Mesenchymal stem cell (in vitro differentiated cells and primary cell): ENCODE measurements at regions not wholly inside any gene's neighbourhood (a gene's known extent, or its start where the extent isn't known, plus 50 kb on each side); places are given as distances from the start of the nearest gene placed in this dataset.

Experiments
- DNase-seq: peaks from one replicate; pipeline ENCODE4 v3.0.0-alpha.2; 2013
- H2AFZ ChIP-seq: one replicate; pipeline ENCODE4 v1.6.1; 2013; ENCODE audit warnings: low read depth, mild to moderate bottlenecking, control low read depth, inconsistent platforms, low read length, moderate library complexity
- H2AK5ac ChIP-seq: 2 replicates; pipeline ENCODE4 v1.6.1; 2013; ENCODE audit warnings: low read length, moderate library complexity, mild to moderate bottlenecking, inconsistent platforms; ENCODE audit not compliant: severe bottlenecking
- H2BK120ac ChIP-seq: one replicate; pipeline ENCODE4 v1.6.1; 2013; ENCODE audit warnings: low read depth, mild to moderate bottlenecking, inconsistent platforms, low read length, moderate library complexity
- H2BK12ac ChIP-seq, 2 experiments: one replicate each; pipeline ENCODE4 v1.6.1; 2013; ENCODE audit warnings: inconsistent platforms in 2 of 2, low read length in 2 of 2, mild to moderate bottlenecking in 2 of 2, moderate library complexity in 2 of 2, control low read depth in 1 of 2
- H2BK15ac ChIP-seq: one replicate; pipeline ENCODE4 v1.6.1; 2013; ENCODE audit warnings: mild to moderate bottlenecking, low read depth, inconsistent platforms; ENCODE audit not compliant: poor library complexity, severe bottlenecking
- H2BK5ac ChIP-seq: 2 replicates; pipeline ENCODE4 v1.6.1; 2013; ENCODE audit warnings: low read depth, mild to moderate bottlenecking, low read length, control low read depth, inconsistent platforms; ENCODE audit not compliant: poor library complexity, severe bottlenecking
- H3K14ac ChIP-seq, 2 experiments: one replicate each; pipeline ENCODE4 v1.6.1; 2013; ENCODE audit warnings: inconsistent platforms in 2 of 2, low read length in 2 of 2, control low read depth in 1 of 2, mild to moderate bottlenecking in 1 of 2, moderate library complexity in 1 of 2
- H3K18ac ChIP-seq, 2 experiments: one replicate each; pipeline ENCODE4 v1.6.1; 2013; ENCODE audit warnings: inconsistent platforms in 2 of 2, low read length in 2 of 2, control low read depth in 1 of 2, low read depth in 1 of 2, mild to moderate bottlenecking in 1 of 2
- H3K23ac ChIP-seq, 2 experiments: one replicate each; pipeline ENCODE4 v1.6.1; 2013; ENCODE audit warnings: inconsistent platforms in 2 of 2, low read length in 2 of 2, mild to moderate bottlenecking in 2 of 2, moderate library complexity in 2 of 2, control low read depth in 1 of 2
- H3K27ac ChIP-seq: 2 replicates; pipeline ENCODE4 v1.5.1; 2013; ENCODE audit warnings: mild to moderate bottlenecking, moderate library complexity, low read length, control low read depth, inconsistent platforms; ENCODE audit not compliant: poor library complexity, severe bottlenecking
- H3K27me3 ChIP-seq, 2 experiments: 2 replicates each; pipeline versions ENCODE4 v1.6.1 to v1.7.0; 2013; ENCODE audit warnings: low read length in 2 of 2, mild to moderate bottlenecking in 2 of 2, moderate library complexity in 2 of 2, control low read depth in 1 of 2, inconsistent platforms in 1 of 2; ENCODE audit not compliant: control insufficient read depth in 1 of 2, insufficient read depth in 1 of 2
- H3K36me3 ChIP-seq, 2 experiments: 2 replicates each; pipeline versions ENCODE4 v1.6.1 to v1.7.0; 2013; ENCODE audit warnings: low read length in 2 of 2, control low read depth in 1 of 2, inconsistent platforms in 1 of 2, low read depth in 1 of 2, mild to moderate bottlenecking in 1 of 2; ENCODE audit not compliant: insufficient read depth in 2 of 2, control insufficient read depth in 1 of 2
- H3K4ac ChIP-seq, 2 experiments: one replicate each; pipeline ENCODE4 v1.6.1; 2013; ENCODE audit warnings: inconsistent platforms in 2 of 2, low read length in 2 of 2, mild to moderate bottlenecking in 2 of 2, moderate library complexity in 2 of 2, control low read depth in 1 of 2, low read depth in 1 of 2
- H3K4me1 ChIP-seq: 2 replicates; pipeline ENCODE4 v1.6.1; 2013; ENCODE audit warnings: low read depth, low read length, control low read depth; ENCODE audit not compliant: control insufficient read depth, insufficient read depth
- H3K4me2 ChIP-seq: 2 replicates; pipeline ENCODE4 v1.6.1; 2013; ENCODE audit warnings: low read length, mild to moderate bottlenecking, inconsistent platforms; ENCODE audit not compliant: poor library complexity, severe bottlenecking
- H3K4me3 ChIP-seq, 2 experiments: 2 replicates each; pipeline versions ENCODE4 v1.5.1 to v1.7.0; 2013; ENCODE audit warnings: low read length in 2 of 2, mild to moderate bottlenecking in 2 of 2, control low read depth in 1 of 2, low read depth in 1 of 2; ENCODE audit not compliant: insufficient read depth in 1 of 2
- H3K79me1 ChIP-seq: replicated peaks from 2 replicates; pipeline ENCODE4 v1.6.1; 2013; ENCODE audit warnings: mild to moderate bottlenecking, control low read depth, low read length, inconsistent platforms; ENCODE audit not compliant: poor library complexity, severe bottlenecking
- H3K9ac ChIP-seq: 2 replicates; pipeline ENCODE4 v1.7.0; 2013; ENCODE audit warnings: mild to moderate bottlenecking, low read length, moderate library complexity
- H3K9me3 ChIP-seq: 2 replicates; pipeline ENCODE4 v1.7.0; 2013; ENCODE audit warnings: mild to moderate bottlenecking, low read length; ENCODE audit not compliant: control insufficient read depth
- H4K8ac ChIP-seq: one replicate; pipeline ENCODE4 v1.6.1; 2013; ENCODE audit warnings: inconsistent platforms, mild to moderate bottlenecking, low read length, moderate library complexity
- H4K91ac ChIP-seq: one replicate; pipeline ENCODE4 v1.6.1; 2013; ENCODE audit warnings: mild to moderate bottlenecking, low read length, inconsistent platforms
- WGBS: methylation state at CpG from one replicate; pipeline ENCODE4 v1.1.7; 2013; ENCODE audit warnings: mixed read lengths; 5-methylcytosine and 5-hydroxymethylcytosine counted together

DNA sequence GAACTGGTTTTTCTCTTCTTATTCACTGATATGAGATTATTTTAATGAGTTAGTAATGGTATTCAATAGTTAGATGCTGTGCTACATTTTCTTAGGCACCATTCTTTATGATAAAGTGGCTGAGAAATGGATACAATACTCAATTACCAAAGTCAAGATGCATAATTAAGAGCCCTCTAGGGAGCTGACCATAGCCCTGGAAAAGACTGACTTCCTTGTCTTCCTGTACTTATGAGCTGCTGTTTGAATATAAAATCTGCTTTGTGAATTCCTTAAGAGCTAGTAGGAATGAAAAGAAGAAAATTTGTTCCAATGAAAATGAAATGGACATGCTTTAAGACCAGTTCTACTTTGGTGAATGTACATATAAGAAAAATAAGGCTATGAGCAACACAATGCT lies 452.3 kb downstream of the KCNA4 start:
- no peak overlapping the region for H3K4ac ChIP-seq
- no peaks in the 10 kb centered on the region for H3K27me3 ChIP-seq
- H2BK15ac ChIP-seq = no peak overlapping the region
- no peak overlapping the region for H3K23ac ChIP-seq
- no peaks in the 10 kb centered on the region for H3K36me3 ChIP-seq
- H4K91ac ChIP-seq = no peak overlapping the region
- no peak overlapping the region for H3K9ac ChIP-seq
- no peak overlapping the region for H2BK120ac ChIP-seq
- H2BK5ac ChIP-seq = no peak overlapping the region
- no peak overlapping the region for H3K14ac ChIP-seq
- no peak overlapping the region for H2BK12ac ChIP-seq
- H2AK5ac ChIP-seq = no peak overlapping the region
- no peak overlapping the region for H2AFZ ChIP-seq
- no peak overlapping the region for H4K8ac ChIP-seq
- DNase-seq = no peak
- H3K4me1 ChIP-seq = no peaks in the 10 kb centered on the region
- H3K4me3 ChIP-seq = no peak overlapping the region
- no peak overlapping the region for H3K4me2 ChIP-seq
- no peak overlapping the region for H3K18ac ChIP-seq
- no peaks in the 10 kb centered on the region for H3K9me3 ChIP-seq
- H3K27ac ChIP-seq = no peak overlapping the region
- no peaks in the 10 kb centered on the region for H3K79me1 ChIP-seq

DNA sequence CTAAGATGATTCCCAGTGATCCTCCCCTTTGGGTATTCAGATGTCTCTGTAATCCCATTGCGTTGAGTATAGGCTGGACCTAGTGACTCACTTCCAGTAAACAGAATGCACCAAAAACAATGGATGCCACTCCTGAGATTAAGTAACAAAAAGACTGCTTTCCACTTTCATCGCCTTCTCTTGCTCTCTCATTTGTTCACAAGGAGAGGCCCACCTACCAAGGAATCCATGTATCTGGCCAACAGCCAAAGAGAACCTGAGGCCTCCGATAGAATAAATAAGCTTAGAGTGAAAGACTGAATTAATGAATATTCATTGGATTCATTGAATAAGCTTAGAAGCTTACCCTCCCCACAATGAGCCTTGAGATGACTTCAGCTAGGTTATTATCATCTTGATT lies 454.6 kb downstream of the KCNA4 start:
- 78% methylated on average over 2 of the region's 3 CpGs for WGBS
- Histone ChIP-seq H2BK15ac (no peak overlapping the region), H3K18ac (no peak overlapping the region), H3K4me1 (no peaks in the 10 kb centered on the region), H3K4ac (no peak overlapping the region), H3K36me3 (no peaks in the 10 kb centered on the region), H3K14ac (no peak overlapping the region), H2BK5ac (no peak overlapping the region), H3K27me3 (no peaks in the 10 kb centered on the region), H3K9me3 (no peaks in the 10 kb centered on the region), H3K4me2 (no peak overlapping the region), H2AFZ (no peak overlapping the region), H4K8ac (no peak overlapping the region), H4K91ac (no peak overlapping the region), H3K4me3 (no peak overlapping the region), H3K9ac (no peak overlapping the region), H2AK5ac (no peak overlapping the region), H2BK120ac (no peak overlapping the region), H3K23ac (no peak overlapping the region), H2BK12ac (no peak overlapping the region), H3K79me1 (no peaks in the 10 kb centered on the region), H3K27ac (no peak overlapping the region)
- DNase-seq = no peak

DNA sequence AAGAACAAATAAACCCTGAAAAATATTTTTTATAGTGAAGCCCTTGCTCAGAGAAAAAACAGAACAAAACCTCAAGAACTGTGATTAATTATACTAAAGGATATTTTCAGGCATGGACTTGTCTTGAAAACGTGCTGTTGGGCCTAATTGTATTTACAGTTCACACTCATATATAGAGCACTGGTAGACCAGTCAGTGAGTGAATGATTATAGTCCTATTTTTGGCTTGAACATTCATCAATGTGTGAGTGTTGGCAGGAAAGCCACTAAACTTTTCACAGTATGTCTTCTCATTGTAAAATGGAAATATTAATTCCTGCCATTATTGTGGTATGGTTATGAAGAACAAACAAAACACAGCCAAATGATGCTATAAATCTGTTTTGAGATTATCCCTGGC lies 462.8 kb downstream of the KCNA4 start:
- no peak overlapping the region for H2AFZ ChIP-seq
- no peak overlapping the region for H2AK5ac ChIP-seq
- no peaks in the 10 kb centered on the region for H3K79me1 ChIP-seq
- no peak overlapping the region for H2BK12ac ChIP-seq
- no peak overlapping the region for H3K27ac ChIP-seq
- H3K27me3 ChIP-seq = no peaks in the 10 kb centered on the region
- DNase-seq = no peak
- no peak overlapping the region for H4K8ac ChIP-seq
- no peak overlapping the region for H3K18ac ChIP-seq
- H3K23ac ChIP-seq = no peak overlapping the region
- H3K36me3 ChIP-seq = no peaks in the 10 kb centered on the region
- no CpG with 5 or more reads among the region's 1 CpG for WGBS
- no peak overlapping the region for H3K4me2 ChIP-seq
- no peak overlapping the region for H2BK5ac ChIP-seq
- H3K9ac ChIP-seq = no peak overlapping the region
- no peak overlapping the region for H3K4me3 ChIP-seq
- no peak overlapping the region for H3K4ac ChIP-seq
- no peaks in the 10 kb centered on the region for H3K9me3 ChIP-seq
- H2BK15ac ChIP-seq = no peak overlapping the region
- H2BK120ac ChIP-seq = no peak overlapping the region
- H4K91ac ChIP-seq = no peak overlapping the region
- H3K4me1 ChIP-seq = no peaks in the 10 kb centered on the region
- H3K14ac ChIP-seq = no peak overlapping the region

DNA sequence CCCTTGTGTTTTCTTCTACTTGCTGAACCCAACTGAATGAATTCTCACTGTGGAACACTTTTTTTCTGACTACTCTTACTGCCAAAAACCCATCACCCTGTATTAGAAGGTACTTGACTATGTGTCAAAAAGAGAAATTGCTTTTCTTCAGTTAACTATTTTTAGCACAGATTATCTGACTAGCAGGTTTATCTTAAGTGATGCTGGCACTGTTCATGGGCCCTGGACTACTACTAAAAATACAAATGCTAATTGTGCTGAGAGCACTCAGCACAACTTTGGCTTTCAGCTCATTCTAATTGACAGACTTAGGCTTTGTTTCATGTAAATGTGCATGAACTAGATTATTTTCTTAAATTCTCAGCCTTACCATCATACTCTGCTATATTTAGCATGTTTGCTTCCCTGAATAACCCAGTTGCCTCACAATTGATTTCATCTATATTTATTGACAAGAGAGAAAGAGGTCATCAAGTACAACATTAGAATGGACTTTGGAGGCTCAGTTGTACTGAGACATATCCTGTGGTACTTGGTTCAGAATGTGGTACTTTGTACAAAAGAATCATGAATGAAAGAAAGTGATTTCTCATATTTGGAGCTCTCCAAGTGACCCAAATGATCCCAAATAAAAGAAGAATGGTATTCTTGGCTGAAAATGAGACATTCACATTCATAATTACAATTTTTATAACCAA lies 478.3 kb downstream of the KCNA4 start:
- H4K91ac ChIP-seq = no peak overlapping the region
- no peak overlapping the region for H3K4me2 ChIP-seq
- H3K27ac ChIP-seq = no peak overlapping the region
- no peak overlapping the region for H4K8ac ChIP-seq
- H3K18ac ChIP-seq = no peak overlapping the region
- no peaks in the 10 kb centered on the region for H3K4me1 ChIP-seq
- no peak overlapping the region for H3K4me3 ChIP-seq
- H3K23ac ChIP-seq = no peak overlapping the region
- H3K14ac ChIP-seq = no peak overlapping the region
- H3K36me3 ChIP-seq = no peaks in the 10 kb centered on the region
- no peak for DNase-seq
- H3K9me3 ChIP-seq = no peaks in the 10 kb centered on the region
- H2BK120ac ChIP-seq = no peak overlapping the region
- no peak overlapping the region for H2BK15ac ChIP-seq
- no peaks in the 10 kb centered on the region for H3K79me1 ChIP-seq
- no peak overlapping the region for H3K9ac ChIP-seq
- H2BK5ac ChIP-seq = no peak overlapping the region
- H2AFZ ChIP-seq = no peak overlapping the region
- H2AK5ac ChIP-seq = no peak overlapping the region
- H3K4ac ChIP-seq = no peak overlapping the region
- no peak overlapping the region for H2BK12ac ChIP-seq
- no peaks in the 10 kb centered on the region for H3K27me3 ChIP-seq
